ENCODE measurements at regions not wholly inside any gene's neighbourhood (a gene's known extent, or its start where the extent isn't known, plus 50 kb on each side); places are given as distances from the start of the nearest gene placed in this dataset.
A peak's percentile ranks its signal among the peaks of the same experiment; 100 is the strongest.

DNA sequence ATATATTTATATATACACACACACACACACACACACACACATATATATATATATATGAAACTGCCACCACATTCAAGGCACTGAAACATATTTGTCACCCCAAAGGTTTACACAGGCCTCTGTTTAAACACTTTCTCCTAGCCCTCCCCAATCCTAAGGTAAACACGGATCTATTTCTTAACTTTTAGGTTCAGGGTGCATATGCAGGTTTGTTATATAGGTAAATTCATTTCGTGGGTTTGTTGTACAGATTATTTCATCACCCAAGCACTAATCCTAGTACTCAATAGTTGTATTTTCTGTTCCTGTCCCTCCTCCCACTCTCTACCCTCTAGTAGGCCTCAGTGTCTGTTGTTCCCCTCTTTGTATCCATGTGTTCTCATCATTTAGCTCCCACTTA is 305.0 kb downstream of the GPR37 start:
- intact Hi-C loops (cut with micrococcal nuclease; ENCODE audit: unreplicated experiment) = no loop called here
- TF ChIP-seq HHEX (CRISPR knock-in tag; IDR thresholded peaks at IDR 0.05) (peak; percentile 53; the same call in 1 of the 2 replicates), ZNF367 (CRISPR knock-in tag; IDR thresholded peaks at IDR 0.05; ENCODE audit: borderline replicate concordance) (no peak), TAF15 (IDR thresholded peaks at IDR 0.05; ENCODE audit: low read depth, low read length, poor library complexity, severe bottlenecking) (no peak), MXD1 (CRISPR knock-in tag; IDR thresholded peaks at IDR 0.05) (no peak), NR2F2 (IDR thresholded peaks at IDR 0.05; ENCODE audit: borderline replicate concordance, low read depth) (no peak), SETDB1 (CRISPR knock-in tag; IDR thresholded peaks at IDR 0.05; ENCODE audit: borderline replicate concordance) (no peak), MAFF (IDR thresholded peaks at IDR 0.05; ENCODE audit: low read depth, low read length) (no peak), TCF7 (IDR thresholded peaks at IDR 0.05; ENCODE audit: low read depth) (0 out of 2 replicates have a peak, but pooled peaks have one; percentile 15), ZNF12 (CRISPR knock-in tag; IDR thresholded peaks at IDR 0.05) (no peak), ZC3H4 (CRISPR knock-in tag; IDR thresholded peaks at IDR 0.05; ENCODE audit: borderline replicate concordance) (no peak), NFE2 (CRISPR knock-in tag; IDR thresholded peaks at IDR 0.05) (no peak), IKZF4 (CRISPR knock-in tag; IDR thresholded peaks at IDR 0.05; ENCODE audit: borderline replicate concordance, low read depth, not compliant biosample characterization) (no peak), ZNF660 (CRISPR knock-in tag; IDR thresholded peaks at IDR 0.05; ENCODE audit: borderline replicate concordance, low read depth) (no peak), ZNF577 (CRISPR knock-in tag; IDR thresholded peaks at IDR 0.05; ENCODE audit: borderline replicate concordance, low read depth) (no peak), ZNF382 (CRISPR knock-in tag; IDR thresholded peaks at IDR 0.05; ENCODE audit: borderline replicate concordance) (no peak), ZNF414 (CRISPR knock-in tag; IDR thresholded peaks at IDR 0.05) (0 out of 2 replicates have a peak, but pooled peaks have one; percentile 36)
- TF ChIP-seq, protein P1, sequence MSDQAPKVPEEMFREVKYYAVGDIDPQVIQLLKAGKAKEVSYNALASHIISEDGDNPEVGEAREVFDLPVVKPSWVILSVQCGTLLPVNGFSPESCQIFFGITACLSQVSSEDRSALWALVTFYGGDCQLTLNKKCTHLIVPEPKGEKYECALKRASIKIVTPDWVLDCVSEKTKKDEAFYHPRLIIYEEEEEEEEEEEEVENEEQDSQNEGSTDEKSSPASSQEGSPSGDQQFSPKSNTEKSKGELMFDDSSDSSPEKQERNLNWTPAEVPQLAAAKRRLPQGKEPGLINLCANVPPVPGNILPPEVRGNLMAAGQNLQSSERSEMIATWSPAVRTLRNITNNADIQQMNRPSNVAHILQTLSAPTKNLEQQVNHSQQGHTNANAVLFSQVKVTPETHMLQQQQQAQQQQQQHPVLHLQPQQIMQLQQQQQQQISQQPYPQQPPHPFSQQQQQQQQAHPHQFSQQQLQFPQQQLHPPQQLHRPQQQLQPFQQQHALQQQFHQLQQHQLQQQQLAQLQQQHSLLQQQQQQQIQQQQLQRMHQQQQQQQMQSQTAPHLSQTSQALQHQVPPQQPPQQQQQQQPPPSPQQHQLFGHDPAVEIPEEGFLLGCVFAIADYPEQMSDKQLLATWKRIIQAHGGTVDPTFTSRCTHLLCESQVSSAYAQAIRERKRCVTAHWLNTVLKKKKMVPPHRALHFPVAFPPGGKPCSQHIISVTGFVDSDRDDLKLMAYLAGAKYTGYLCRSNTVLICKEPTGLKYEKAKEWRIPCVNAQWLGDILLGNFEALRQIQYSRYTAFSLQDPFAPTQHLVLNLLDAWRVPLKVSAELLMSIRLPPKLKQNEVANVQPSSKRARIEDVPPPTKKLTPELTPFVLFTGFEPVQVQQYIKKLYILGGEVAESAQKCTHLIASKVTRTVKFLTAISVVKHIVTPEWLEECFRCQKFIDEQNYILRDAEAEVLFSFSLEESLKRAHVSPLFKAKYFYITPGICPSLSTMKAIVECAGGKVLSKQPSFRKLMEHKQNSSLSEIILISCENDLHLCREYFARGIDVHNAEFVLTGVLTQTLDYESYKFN (CRISPR knock-in tag; conservative IDR thresholded peaks at IDR 0.05) = peak; percentile 46; the same call in 1 of the 2 replicates
- TF ChIP-seq, protein P2, sequence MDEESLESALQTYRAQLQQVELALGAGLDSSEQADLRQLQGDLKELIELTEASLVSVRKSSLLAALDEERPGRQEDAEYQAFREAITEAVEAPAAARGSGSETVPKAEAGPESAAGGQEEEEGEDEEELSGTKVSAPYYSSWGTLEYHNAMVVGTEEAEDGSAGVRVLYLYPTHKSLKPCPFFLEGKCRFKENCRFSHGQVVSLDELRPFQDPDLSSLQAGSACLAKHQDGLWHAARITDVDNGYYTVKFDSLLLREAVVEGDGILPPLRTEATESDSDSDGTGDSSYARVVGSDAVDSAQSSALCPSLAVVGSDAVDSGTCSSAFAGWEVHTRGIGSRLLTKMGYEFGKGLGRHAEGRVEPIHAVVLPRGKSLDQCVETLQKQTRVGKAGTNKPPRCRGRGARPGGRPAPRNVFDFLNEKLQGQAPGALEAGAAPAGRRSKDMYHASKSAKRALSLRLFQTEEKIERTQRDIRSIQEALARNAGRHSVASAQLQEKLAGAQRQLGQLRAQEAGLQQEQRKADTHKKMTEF (CRISPR knock-in tag; IDR thresholded peaks at IDR 0.05) = no peak
- TF ChIP-seq, protein P3, sequence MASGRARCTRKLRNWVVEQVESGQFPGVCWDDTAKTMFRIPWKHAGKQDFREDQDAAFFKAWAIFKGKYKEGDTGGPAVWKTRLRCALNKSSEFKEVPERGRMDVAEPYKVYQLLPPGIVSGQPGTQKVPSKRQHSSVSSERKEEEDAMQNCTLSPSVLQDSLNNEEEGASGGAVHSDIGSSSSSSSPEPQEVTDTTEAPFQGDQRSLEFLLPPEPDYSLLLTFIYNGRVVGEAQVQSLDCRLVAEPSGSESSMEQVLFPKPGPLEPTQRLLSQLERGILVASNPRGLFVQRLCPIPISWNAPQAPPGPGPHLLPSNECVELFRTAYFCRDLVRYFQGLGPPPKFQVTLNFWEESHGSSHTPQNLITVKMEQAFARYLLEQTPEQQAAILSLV (CRISPR knock-in tag; IDR thresholded peaks at IDR 0.05; ENCODE audit: borderline replicate concordance) = no peak

More for the DNA sequence above, 305.0 kb downstream of the GPR37 start:
- peak overlapping the region; percentile 23; the same call in 1 of the 2 replicates for H3K4me2 ChIP-seq (ENCODE audit: low read depth, low read length)
- no peak overlapping the region for H3K9ac ChIP-seq (ENCODE audit: insufficient read depth, low read depth, low read length)
- ChIA-PET CTCF (ENCODE audit: low intra/inter-chr PET ratio, low total read pairs) (no interaction called here), POLR2A (no interaction called here)
- H3K4me1 ChIP-seq (ENCODE audit: insufficient read depth, low read length) = peaks cover 26% of the 10 kb centered on the region
- ATAC-seq (peak; percentile 96), DNase-seq (ENCODE audit: low spot score) (peak; percentile 66), FAIRE-seq (no peak)
- no peaks in the 10 kb centered on the region for H3K79me2 ChIP-seq (ENCODE audit: insufficient read depth, low read length)
- WGBS (ENCODE audit: low lambda C conversion rate) = 0% methylated on average over 2 of the region's 2 CpGs
- no peaks in the 10 kb centered on the region for H3K27me3 ChIP-seq (ENCODE audit: control insufficient read depth in 1 of 2, insufficient read depth in 2 of 2, low read length in 2 of 2)
- H2AFZ ChIP-seq (ENCODE audit: low read length) = no peak overlapping the region
- H3K4me3 ChIP-seq (replicated peaks in 1 of 3; ENCODE audit: insufficient read depth in 1 of 3, low read depth in 2 of 3, low read length in 3 of 3) = no peak overlapping the region
- in situ Hi-C loops (cut with HindIII; ENCODE audit: extremely low pct_ligation_motif_present, low pct_unique_long_range_greater_than_20kb) = no loop called here
- H3K36me3 ChIP-seq (replicated peaks in 1 of 2; ENCODE audit: control insufficient read depth in 1 of 2, insufficient read depth in 2 of 2, low read length in 2 of 2) = no peaks in the 10 kb centered on the region
- H3K9me3 ChIP-seq (ENCODE audit: low read length) = no peaks in the 10 kb centered on the region
- no TSS peak for BruUV-seq (replicated peaks)
- no peak overlapping the region for H3K27ac ChIP-seq (ENCODE audit: extremely low read length, insufficient read depth, low read length)
- no peaks in the 10 kb centered on the region for H4K20me1 ChIP-seq (ENCODE audit: insufficient read depth, low read length)
